Right lobe of liver (tissue), 4 donors: ENCODE measurements at regions not wholly inside any gene's neighbourhood (a gene's known extent, or its start where the extent isn't known, plus 50 kb on each side); places are given as distances from the start of the nearest gene placed in this dataset.

Source experiments
- CTCF ChIP-seq, 4 donors: fragments of 200-600 bp in 3 of 4; fragments of 450-650 bp in 1 of 4; IDR thresholded peaks; one replicate each; pipeline versions ENCODE4 v1.5.1 to v1.8.0; 2016 to 2022; ENCODE audit warnings: antibody characterized with exemption in 4 of 4, mild to moderate bottlenecking in 2 of 4
- POLR2A ChIP-seq: fragments of 450-650 bp; IDR thresholded peaks from one replicate; pipeline ENCODE4 v1.6.1; 2017; ENCODE audit warnings: antibody characterized with exemption, mild to moderate bottlenecking
- donor health status: DM: no; HTN: no; CAD: no.
- donor health status: DM: no; HTN: no; CAD: no.
- donor health status: DM: no; HTN: yes; CAD: no.

GRCh38 chr4:137768196-137768595 is 235.9 kb upstream of the PCDH18 start:
- no peak for TF ChIP-seq CTCF (IDR thresholded peaks at IDR 0.05)
- no peak for TF ChIP-seq POLR2A
